Endodermal cell (in vitro differentiated cells): ENCODE measurements at regions not wholly inside any gene's neighbourhood (a gene's known extent, or its start where the extent isn't known, plus 50 kb on each side); places are given as distances from the start of the nearest gene placed in this dataset.

Source experiments
- DNase-seq: peaks from one replicate; pipeline ENCODE4 v3.0.0-alpha.2; 2017
- H3K27ac ChIP-seq: 2 replicates; pipeline ENCODE4 v1.5.1; 2013; ENCODE audit warnings: mild to moderate bottlenecking, low read depth, low read length, moderate library complexity
- H3K27me3 ChIP-seq: 2 replicates; pipeline ENCODE4 v1.6.1; 2013; ENCODE audit warnings: mild to moderate bottlenecking, low read length, moderate library complexity; ENCODE audit not compliant: insufficient read depth, control insufficient read depth, poor library complexity, severe bottlenecking
- H3K36me3 ChIP-seq: 2 replicates; pipeline ENCODE4 v1.7.0; 2013; ENCODE audit warnings: mild to moderate bottlenecking, low read length, moderate library complexity; ENCODE audit not compliant: control insufficient read depth, insufficient read depth
- H3K4me1 ChIP-seq: one replicate; pipeline ENCODE4 v1.7.0; 2013; ENCODE audit warnings: low read length; ENCODE audit not compliant: control insufficient read depth, insufficient read depth
- H3K4me3 ChIP-seq: 2 replicates; pipeline ENCODE4 v1.5.1; 2013; ENCODE audit warnings: mild to moderate bottlenecking, low read length, moderate library complexity
- H3K9ac ChIP-seq: 2 replicates; pipeline ENCODE4 v1.6.1; 2013; ENCODE audit warnings: mild to moderate bottlenecking, low read length, moderate library complexity; ENCODE audit not compliant: poor library complexity, severe bottlenecking; ENCODE audit errors: extremely low read depth
- H3K9me3 ChIP-seq: 2 replicates; pipeline ENCODE4 v1.6.1; 2013; ENCODE audit warnings: mild to moderate bottlenecking, low read length, moderate library complexity; ENCODE audit not compliant: control insufficient read depth
- H3K27ac Mint-ChIP-seq: 2 replicates; pipeline ENCODE4 v1.8.0; 2020; ENCODE audit warnings: mixed read lengths
- H3K27me3 Mint-ChIP-seq: 2 replicates; pipeline ENCODE4 v1.8.0; 2021; ENCODE audit warnings: mild to moderate bottlenecking, mixed read lengths; ENCODE audit not compliant: insufficient read depth
- H3K36me3 Mint-ChIP-seq: 2 replicates; pipeline ENCODE4 v1.8.0; 2020; ENCODE audit warnings: low read depth, mixed read lengths
- H3K4me1 Mint-ChIP-seq: 2 replicates; pipeline ENCODE4 v1.8.0; 2020; ENCODE audit warnings: mixed read lengths
- H3K4me3 Mint-ChIP-seq: 2 replicates; pipeline ENCODE4 v1.8.0; 2020; ENCODE audit warnings: mild to moderate bottlenecking, moderate library complexity, mixed read lengths
- H3K9me3 Mint-ChIP-seq: 2 replicates; pipeline ENCODE4 v1.8.0; 2020; ENCODE audit warnings: mild to moderate bottlenecking, mixed read lengths
- WGBS, 2 experiments: methylation state at CpG; one replicate each; pipeline versions ENCODE4 v1.1.5 to v1.1.7; 2013; ENCODE audit warnings: missing lambda C conversion rate in 2 of 2, mixed read lengths in 1 of 2; ENCODE audit not compliant: insufficient coverage in 1 of 2, insufficient read length in 1 of 2; 5-methylcytosine and 5-hydroxymethylcytosine counted together
- TF ChIP-seq, protein P1 (sequence below): fragments of 200-600 bp; sonication (generic); conservative IDR thresholded peaks from 2 replicates; pipeline ENCODE4 v1.5.0; 2021; ENCODE audit warnings: antibody characterized with exemption, mild to moderate bottlenecking

DNA sequence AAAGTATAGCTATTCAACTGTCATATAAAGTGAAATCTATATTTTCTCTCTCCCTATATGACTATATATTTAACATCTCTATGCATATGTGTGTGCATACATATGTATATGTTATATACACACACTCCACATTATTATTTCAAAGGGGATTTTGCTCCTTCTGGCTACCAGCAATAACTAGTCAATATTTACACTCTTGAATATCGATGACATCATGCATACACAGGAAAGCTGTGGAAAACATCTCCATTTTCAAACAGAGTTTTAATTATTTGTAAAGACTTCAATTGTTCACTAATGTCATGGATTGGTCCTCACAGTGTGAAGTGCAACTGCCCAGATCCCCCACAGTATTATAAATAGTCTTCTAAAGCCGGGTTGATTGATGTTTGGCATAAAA is 195.9 kb upstream of the TCF4 start:
- no peak overlapping the region for H3K4me3 Mint-ChIP-seq
- Histone ChIP-seq H3K9ac (no peak overlapping the region), H3K27ac (no peak overlapping the region), H3K4me3 (no peak overlapping the region), H3K9me3 (peaks cover under 1% of the 10 kb centered on the region), H3K27me3 (peaks cover 26% of the 10 kb centered on the region), H3K36me3 (no peaks in the 10 kb centered on the region), H3K4me1 (no peaks in the 10 kb centered on the region)
- peaks cover 24% of the 10 kb centered on the region for H3K27me3 Mint-ChIP-seq
- H3K9me3 Mint-ChIP-seq: no peaks in the 10 kb centered on the region
- no peak overlapping the region for H3K27ac Mint-ChIP-seq
- H3K36me3 Mint-ChIP-seq: no peaks in the 10 kb centered on the region
- H3K4me1 Mint-ChIP-seq: peaks cover 27% of the 10 kb centered on the region
- TF ChIP-seq, protein P1, sequence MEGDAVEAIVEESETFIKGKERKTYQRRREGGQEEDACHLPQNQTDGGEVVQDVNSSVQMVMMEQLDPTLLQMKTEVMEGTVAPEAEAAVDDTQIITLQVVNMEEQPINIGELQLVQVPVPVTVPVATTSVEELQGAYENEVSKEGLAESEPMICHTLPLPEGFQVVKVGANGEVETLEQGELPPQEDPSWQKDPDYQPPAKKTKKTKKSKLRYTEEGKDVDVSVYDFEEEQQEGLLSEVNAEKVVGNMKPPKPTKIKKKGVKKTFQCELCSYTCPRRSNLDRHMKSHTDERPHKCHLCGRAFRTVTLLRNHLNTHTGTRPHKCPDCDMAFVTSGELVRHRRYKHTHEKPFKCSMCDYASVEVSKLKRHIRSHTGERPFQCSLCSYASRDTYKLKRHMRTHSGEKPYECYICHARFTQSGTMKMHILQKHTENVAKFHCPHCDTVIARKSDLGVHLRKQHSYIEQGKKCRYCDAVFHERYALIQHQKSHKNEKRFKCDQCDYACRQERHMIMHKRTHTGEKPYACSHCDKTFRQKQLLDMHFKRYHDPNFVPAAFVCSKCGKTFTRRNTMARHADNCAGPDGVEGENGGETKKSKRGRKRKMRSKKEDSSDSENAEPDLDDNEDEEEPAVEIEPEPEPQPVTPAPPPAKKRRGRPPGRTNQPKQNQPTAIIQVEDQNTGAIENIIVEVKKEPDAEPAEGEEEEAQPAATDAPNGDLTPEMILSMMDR: no peak
- 86 to 92% methylated on average over 2 of the region's 2 CpGs for WGBS, 2 experiments
- DNase-seq: no peak

DNA sequence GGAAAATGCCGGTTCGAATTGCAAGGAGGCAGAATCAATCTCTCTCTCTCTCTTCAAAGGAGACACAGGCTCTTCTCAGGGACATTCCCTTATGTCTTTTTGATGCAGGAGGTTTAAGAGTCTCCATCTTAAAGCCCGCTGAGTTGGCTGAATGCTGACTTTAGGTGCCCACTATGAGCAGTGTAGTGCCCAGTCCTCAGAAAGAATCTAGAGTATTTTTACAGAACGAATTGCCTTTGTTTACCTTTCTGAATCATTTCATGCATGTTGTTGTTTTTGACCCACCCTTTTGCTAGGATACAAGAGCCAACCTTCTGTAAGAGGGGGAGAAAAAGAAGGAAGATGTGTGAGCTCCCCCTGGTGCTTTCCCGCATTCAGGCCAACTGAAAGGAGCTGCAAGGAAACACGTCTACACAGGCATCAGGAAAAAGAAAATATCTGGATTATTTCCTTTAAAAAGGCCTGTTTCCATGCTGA is 193.5 kb upstream of the TCF4 start:
- TF ChIP-seq, protein P1: peak; percentile 92
- Mint-ChIP-seq H3K4me1 (peaks cover 27% of the 10 kb centered on the region), H3K4me3 (no peak overlapping the region), H3K27ac (peak overlapping the region; percentile 74), H3K9me3 (no peaks in the 10 kb centered on the region), H3K36me3 (no peaks in the 10 kb centered on the region), H3K27me3 (peaks cover 31% of the 10 kb centered on the region)
- Histone ChIP-seq H3K4me1 (no peaks in the 10 kb centered on the region), H3K36me3 (no peaks in the 10 kb centered on the region), H3K4me3 (no peak overlapping the region), H3K27ac (no peak overlapping the region), H3K9ac (no peak overlapping the region), H3K9me3 (no peaks in the 10 kb centered on the region), H3K27me3 (peaks cover 36% of the 10 kb centered on the region)
- 14 to 38% methylated on average over 3 to 6 of the region's 6 CpGs for WGBS, 2 experiments
- DNase-seq: peak; percentile 86

DNA sequence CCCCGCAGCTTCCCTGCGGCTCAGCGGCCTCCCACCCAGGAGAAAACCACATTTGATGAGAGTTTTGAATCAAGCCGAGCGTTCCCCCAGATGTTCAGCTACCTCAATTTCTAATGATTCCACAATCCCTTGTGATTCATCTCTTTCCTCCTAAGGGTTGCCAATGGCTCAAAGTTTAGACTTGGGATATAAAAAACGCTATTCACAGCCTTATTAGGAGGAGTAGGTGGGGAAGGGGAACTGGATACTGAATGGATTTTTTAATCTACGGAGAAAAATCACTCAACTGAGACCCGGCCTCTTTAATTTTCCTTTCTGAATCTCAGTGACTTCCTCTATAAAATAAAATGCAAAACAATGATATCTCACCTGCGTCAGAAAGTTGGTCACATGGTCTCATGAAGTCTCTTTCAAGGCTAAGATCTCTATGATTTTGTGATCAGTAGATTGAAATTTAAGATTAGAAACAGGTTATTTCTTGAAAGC is 192.6 kb upstream of the TCF4 start:
- Histone ChIP-seq H3K27ac (no peak overlapping the region), H3K27me3 (peaks cover 36% of the 10 kb centered on the region), H3K9me3 (no peaks in the 10 kb centered on the region), H3K4me3 (peak overlapping the region; percentile 81), H3K36me3 (no peaks in the 10 kb centered on the region), H3K9ac (no peak overlapping the region), H3K4me1 (no peaks in the 10 kb centered on the region)
- Mint-ChIP-seq H3K27ac (peak overlapping the region; percentile 74), H3K4me1 (peaks cover 27% of the 10 kb centered on the region), H3K27me3 (peaks cover 31% of the 10 kb centered on the region), H3K36me3 (no peaks in the 10 kb centered on the region), H3K4me3 (peak overlapping the region; percentile 64), H3K9me3 (no peaks in the 10 kb centered on the region)
- TF ChIP-seq, protein P1: peak; percentile 10
- no peak for DNase-seq
- 29% methylated on average over 9 of the region's 9 CpGs; no CpG with 5 or more reads in 1 of the 2 experiments for WGBS, 2 experiments
